ENCODE measurements at regions not wholly inside any gene's neighbourhood (a gene's known extent, or its start where the extent isn't known, plus 50 kb on each side); places are given as distances from the start of the nearest gene placed in this dataset.

DNA sequence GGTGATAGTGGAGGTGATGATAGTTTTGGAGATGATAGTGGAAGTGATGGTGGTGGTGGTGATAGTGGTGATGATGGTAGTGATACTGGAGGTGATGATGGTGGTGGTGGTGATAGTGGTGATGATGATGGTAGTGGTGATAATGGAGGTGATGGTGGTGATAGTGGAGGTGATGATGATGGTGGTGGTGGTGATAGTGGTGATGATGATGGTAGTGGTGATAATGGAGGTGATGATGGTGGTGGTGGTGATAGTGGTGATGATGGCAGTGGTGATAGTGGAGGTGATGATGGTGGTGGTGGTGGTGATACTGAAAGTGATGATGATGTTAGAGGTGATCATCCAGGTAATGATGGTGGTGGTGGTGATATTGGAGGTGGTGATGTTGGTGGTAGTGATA, 570.0 kb upstream of the TMEM132C start:
- Mint-ChIP-seq H3K27ac (no peak overlapping the region), H3K4me3 (no peak overlapping the region)

More for the DNA sequence above, 570.0 kb upstream of the TMEM132C start:
- H3K27me3 ChIP-seq (ENCODE audit: insufficient read depth, low read length): no peaks in the 10 kb centered on the region
- no peak overlapping the region for H3K56ac ChIP-seq (ENCODE audit: insufficient read length, low read depth, low read length)
- no peaks in the 10 kb centered on the region for H4K20me1 ChIP-seq (ENCODE audit: control insufficient read depth, insufficient read depth, insufficient read length)
- H3K4me1 Mint-ChIP-seq: peaks cover 4% of the 10 kb centered on the region in 2 experiments; a peak in 3 of 4 replicates
- H3K79me1 ChIP-seq (ENCODE audit: insufficient read depth, low read depth, low read length, poor library complexity, severe bottlenecking): no peaks in the 10 kb centered on the region
- peaks cover 6% of the 10 kb centered on the region; the same call in 1 of the 2 replicates for H3K27me3 Mint-ChIP-seq (ENCODE audit: low read depth)
- peaks cover 5% of the 10 kb centered on the region for H3K23me2 ChIP-seq (ENCODE audit: insufficient read length, low read depth, low read length, poor library complexity, severe bottlenecking)
- H4K5ac ChIP-seq (ENCODE audit: insufficient read length, low read depth, low read length): peak overlapping the region; percentile 68
- no peak overlapping the region for H2AK5ac ChIP-seq (ENCODE audit: insufficient read length, low read length)
- H4K8ac ChIP-seq (replicated peaks; ENCODE audit: insufficient read length, low read depth, low read length): peak overlapping the region; percentile 18
- no peak overlapping the region for H2BK5ac ChIP-seq (ENCODE audit: insufficient read length, low read length)
- H3T11ph ChIP-seq (ENCODE audit: low read length): no peak overlapping the region
- no peak overlapping the region for H3K4ac ChIP-seq (ENCODE audit: low read depth, low read length)
- peaks cover 2 to 3% of the 10 kb centered on the region in 2 experiments; a peak in 4 of 5 replicates for H3K9me3 Mint-ChIP-seq
- H2AFZ ChIP-seq (ENCODE audit: low read length): no peak overlapping the region
- no peak overlapping the region for H2BK20ac ChIP-seq (ENCODE audit: low read depth, low read length, poor library complexity, severe bottlenecking)
- no peaks in the 10 kb centered on the region for H3K79me2 ChIP-seq (ENCODE audit: insufficient read depth, low read length)
- no peak overlapping the region for H3K9ac ChIP-seq (ENCODE audit: extremely low read depth, insufficient read length, low read length)
- no peak overlapping the region for H2BK120ac ChIP-seq (ENCODE audit: low read depth, low read length, poor library complexity, severe bottlenecking)
- H3K14ac ChIP-seq (ENCODE audit: insufficient read depth, low read length): no peak overlapping the region
- no peaks in the 10 kb centered on the region for H3K4me1 ChIP-seq (ENCODE audit: insufficient read depth, low read length)
- H4K91ac ChIP-seq (ENCODE audit: insufficient read length, low read depth, low read length): no peak overlapping the region
- no peak overlapping the region for H3K18ac ChIP-seq (ENCODE audit: insufficient read length, low read depth, low read length)
- no peak for DNase-seq
- H2BK15ac ChIP-seq (ENCODE audit: low read depth, low read length): no peak overlapping the region
- no peak overlapping the region for H2BK12ac ChIP-seq (ENCODE audit: insufficient read length, low read depth, low read length)
- no peak overlapping the region for H3K4me2 ChIP-seq (ENCODE audit: insufficient read depth, insufficient read length, low read length)
- H3K27ac ChIP-seq (ENCODE audit: insufficient read length, low read depth, low read length): no peak overlapping the region
- no peaks in the 10 kb centered on the region for H3K9me3 ChIP-seq (ENCODE audit: control insufficient read depth, low read depth, low read length)
- H3K36me3 Mint-ChIP-seq (ENCODE audit: insufficient read depth in 1 of 3, low read depth in 3 of 3): peaks cover 0 to 4% (median 0%) of the 10 kb centered on the region in 3 experiments; a peak in 4 of 7 replicates
- TF ChIP-seq, protein P1, sequence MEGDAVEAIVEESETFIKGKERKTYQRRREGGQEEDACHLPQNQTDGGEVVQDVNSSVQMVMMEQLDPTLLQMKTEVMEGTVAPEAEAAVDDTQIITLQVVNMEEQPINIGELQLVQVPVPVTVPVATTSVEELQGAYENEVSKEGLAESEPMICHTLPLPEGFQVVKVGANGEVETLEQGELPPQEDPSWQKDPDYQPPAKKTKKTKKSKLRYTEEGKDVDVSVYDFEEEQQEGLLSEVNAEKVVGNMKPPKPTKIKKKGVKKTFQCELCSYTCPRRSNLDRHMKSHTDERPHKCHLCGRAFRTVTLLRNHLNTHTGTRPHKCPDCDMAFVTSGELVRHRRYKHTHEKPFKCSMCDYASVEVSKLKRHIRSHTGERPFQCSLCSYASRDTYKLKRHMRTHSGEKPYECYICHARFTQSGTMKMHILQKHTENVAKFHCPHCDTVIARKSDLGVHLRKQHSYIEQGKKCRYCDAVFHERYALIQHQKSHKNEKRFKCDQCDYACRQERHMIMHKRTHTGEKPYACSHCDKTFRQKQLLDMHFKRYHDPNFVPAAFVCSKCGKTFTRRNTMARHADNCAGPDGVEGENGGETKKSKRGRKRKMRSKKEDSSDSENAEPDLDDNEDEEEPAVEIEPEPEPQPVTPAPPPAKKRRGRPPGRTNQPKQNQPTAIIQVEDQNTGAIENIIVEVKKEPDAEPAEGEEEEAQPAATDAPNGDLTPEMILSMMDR (conservative IDR thresholded peaks at IDR 0.05): no peak
- H3K23ac ChIP-seq (ENCODE audit: insufficient read length, low read depth, low read length): no peak overlapping the region

All from H9 (cell line).